KMS-11 (cell line): ENCODE measurements at regions not wholly inside any gene's neighbourhood (a gene's known extent, or its start where the extent isn't known, plus 50 kb on each side); places are given as distances from the start of the nearest gene placed in this dataset.

Source experiments
- H2AFZ ChIP-seq: fragments of 200-600 bp; sonication (generic); 2 replicates; pipeline ENCODE4 v1.6.1; 2016; ENCODE audit warnings: antibody characterized with exemption, mixed run types, low read depth
- H3K27ac ChIP-seq: fragments of 200-600 bp; sonication (generic); 2 replicates; pipeline ENCODE4 v1.6.1; 2016; ENCODE audit warnings: mild to moderate bottlenecking, mixed run types
- H3K27me3 ChIP-seq: fragments of 200-600 bp; sonication (generic); 2 replicates; pipeline ENCODE4 v1.6.1; 2017; ENCODE audit warnings: mild to moderate bottlenecking, low read depth, mixed run types, moderate library complexity; ENCODE audit not compliant: insufficient read depth
- H3K36me3 ChIP-seq: fragments of 200-600 bp; sonication (generic); 2 replicates; pipeline ENCODE4 v1.6.1; 2017; ENCODE audit warnings: mild to moderate bottlenecking, mixed run types; ENCODE audit not compliant: insufficient read depth
- H3K4me1 ChIP-seq: fragments of 200-600 bp; sonication (generic); 2 replicates; pipeline ENCODE4 v1.6.1; 2016; ENCODE audit warnings: mild to moderate bottlenecking, low read depth, mixed run types; ENCODE audit not compliant: poor library complexity, severe bottlenecking
- H3K4me2 ChIP-seq: fragments of 200-600 bp; sonication (generic); 2 replicates; pipeline ENCODE4 v1.7.0; 2016; ENCODE audit warnings: mild to moderate bottlenecking, mixed run types
- H3K4me3 ChIP-seq: fragments of 200-600 bp; sonication (generic); IDR thresholded peaks from 2 replicates; pipeline ENCODE4 v1.6.1; 2017; ENCODE audit warnings: low read depth, low read length, mixed read lengths; ENCODE audit not compliant: insufficient read depth
- H3K79me2 ChIP-seq: fragments of 200-600 bp; sonication (generic); 2 replicates; pipeline ENCODE4 v1.6.1; 2016; ENCODE audit warnings: low read depth, mixed run types; ENCODE audit not compliant: insufficient read depth
- H3K9ac ChIP-seq: fragments of 200-600 bp; sonication (generic); 2 replicates; pipeline ENCODE4 v1.6.1; 2016; ENCODE audit warnings: mild to moderate bottlenecking, mixed run types
- H4K20me1 ChIP-seq: fragments of 200-600 bp; sonication (generic); 2 replicates; pipeline ENCODE4 v1.6.1; 2016; ENCODE audit warnings: mild to moderate bottlenecking, mixed run types; ENCODE audit not compliant: insufficient read depth
- TF ChIP-seq, protein P1 (sequence below): fragments of 200-600 bp; sonication (generic); conservative IDR thresholded peaks from 2 replicates; pipeline ENCODE4 v1.6.1; 2017; ENCODE audit warnings: low read depth, mild to moderate bottlenecking, antibody characterized with exemption, low read length, moderate library complexity, mixed read lengths

DNA sequence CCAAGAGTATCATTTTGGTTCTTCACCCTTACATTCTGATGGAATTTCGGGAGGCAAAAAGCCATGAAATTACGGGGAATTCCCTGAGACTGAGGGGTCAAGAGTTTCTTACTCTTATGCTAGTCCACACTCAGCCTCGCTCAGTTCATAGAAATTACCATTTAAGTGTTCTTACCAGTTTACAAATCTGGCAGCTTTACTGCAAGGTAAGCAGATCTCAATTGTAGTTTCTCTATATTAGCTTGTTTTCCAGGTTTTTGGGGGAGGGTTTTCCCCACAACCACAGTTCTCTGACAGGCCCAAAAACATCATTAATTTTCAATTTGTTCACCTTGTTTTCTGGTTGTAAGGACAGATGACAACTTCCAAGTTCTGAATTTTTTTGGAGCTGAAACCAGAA, 1028.4 kb downstream of the FAM181B start:
- Histone ChIP-seq H3K79me2 (no peaks in the 10 kb centered on the region), H3K9ac (no peak overlapping the region), H4K20me1 (no peaks in the 10 kb centered on the region), H2AFZ (no peak overlapping the region), H3K4me1 (peaks cover 3% of the 10 kb centered on the region), H3K27me3 (no peaks in the 10 kb centered on the region), H3K36me3 (no peaks in the 10 kb centered on the region), H3K4me3 (no peak overlapping the region), H3K27ac (no peak overlapping the region), H3K4me2 (no peak overlapping the region)
- TF ChIP-seq, protein P1, sequence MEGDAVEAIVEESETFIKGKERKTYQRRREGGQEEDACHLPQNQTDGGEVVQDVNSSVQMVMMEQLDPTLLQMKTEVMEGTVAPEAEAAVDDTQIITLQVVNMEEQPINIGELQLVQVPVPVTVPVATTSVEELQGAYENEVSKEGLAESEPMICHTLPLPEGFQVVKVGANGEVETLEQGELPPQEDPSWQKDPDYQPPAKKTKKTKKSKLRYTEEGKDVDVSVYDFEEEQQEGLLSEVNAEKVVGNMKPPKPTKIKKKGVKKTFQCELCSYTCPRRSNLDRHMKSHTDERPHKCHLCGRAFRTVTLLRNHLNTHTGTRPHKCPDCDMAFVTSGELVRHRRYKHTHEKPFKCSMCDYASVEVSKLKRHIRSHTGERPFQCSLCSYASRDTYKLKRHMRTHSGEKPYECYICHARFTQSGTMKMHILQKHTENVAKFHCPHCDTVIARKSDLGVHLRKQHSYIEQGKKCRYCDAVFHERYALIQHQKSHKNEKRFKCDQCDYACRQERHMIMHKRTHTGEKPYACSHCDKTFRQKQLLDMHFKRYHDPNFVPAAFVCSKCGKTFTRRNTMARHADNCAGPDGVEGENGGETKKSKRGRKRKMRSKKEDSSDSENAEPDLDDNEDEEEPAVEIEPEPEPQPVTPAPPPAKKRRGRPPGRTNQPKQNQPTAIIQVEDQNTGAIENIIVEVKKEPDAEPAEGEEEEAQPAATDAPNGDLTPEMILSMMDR = no peak

DNA sequence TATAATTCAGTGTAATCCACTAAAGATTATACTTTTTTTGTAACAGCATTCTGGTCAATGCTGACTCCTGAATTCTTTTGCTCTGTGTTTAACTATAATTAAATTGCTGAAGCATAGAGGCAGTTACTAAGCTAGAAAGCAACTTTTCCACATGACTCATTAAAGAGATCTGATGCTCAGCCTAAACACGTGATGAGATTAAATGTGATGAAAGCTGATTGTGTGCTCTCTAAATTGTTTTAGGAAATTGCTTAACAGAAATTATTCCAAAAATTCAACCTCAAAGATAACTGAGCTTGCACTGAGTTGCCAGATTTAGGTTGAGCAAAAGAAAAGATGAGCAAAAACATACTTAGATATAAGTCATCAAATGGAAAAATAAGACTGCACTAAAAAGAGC, 1033.6 kb downstream of the FAM181B start:
- H3K4me3 ChIP-seq = no peak overlapping the region
- H3K9ac ChIP-seq = no peak overlapping the region
- peaks cover under 1% of the 10 kb centered on the region for H3K4me1 ChIP-seq
- TF ChIP-seq, protein P1 = no peak
- H2AFZ ChIP-seq = no peak overlapping the region
- H3K4me2 ChIP-seq = no peak overlapping the region
- H3K27ac ChIP-seq = no peak overlapping the region
- no peaks in the 10 kb centered on the region for H3K27me3 ChIP-seq
- H3K36me3 ChIP-seq = no peaks in the 10 kb centered on the region; the same call in 1 of the 2 replicates
- no peaks in the 10 kb centered on the region for H3K79me2 ChIP-seq
- H4K20me1 ChIP-seq = no peaks in the 10 kb centered on the region

DNA sequence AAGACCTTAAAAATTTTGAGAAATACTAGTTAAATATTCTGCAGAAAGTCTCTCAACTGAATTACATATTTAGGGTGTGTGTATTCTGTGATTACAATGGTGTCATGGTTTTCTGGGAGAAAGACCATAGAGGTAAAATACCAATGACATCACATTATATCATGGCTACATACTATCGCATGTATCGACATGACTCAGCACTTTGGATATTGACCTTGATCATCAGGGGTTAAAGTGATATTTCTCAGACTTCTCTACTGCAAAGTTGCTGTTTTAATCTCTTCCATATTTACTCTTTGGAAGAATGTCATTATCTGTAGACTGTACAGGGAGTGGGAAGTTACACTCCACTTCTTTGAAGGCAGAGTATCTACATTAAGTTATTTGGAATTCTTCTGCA, 1046.6 kb downstream of the FAM181B start:
- Histone ChIP-seq H3K4me3 (no peak overlapping the region), H3K4me2 (no peak overlapping the region), H3K27ac (no peak overlapping the region), H3K4me1 (no peaks in the 10 kb centered on the region), H3K36me3 (no peaks in the 10 kb centered on the region), H3K27me3 (no peaks in the 10 kb centered on the region), H3K79me2 (no peaks in the 10 kb centered on the region), H4K20me1 (no peaks in the 10 kb centered on the region), H2AFZ (no peak overlapping the region), H3K9ac (no peak overlapping the region)
- TF ChIP-seq, protein P1 = no peak

DNA sequence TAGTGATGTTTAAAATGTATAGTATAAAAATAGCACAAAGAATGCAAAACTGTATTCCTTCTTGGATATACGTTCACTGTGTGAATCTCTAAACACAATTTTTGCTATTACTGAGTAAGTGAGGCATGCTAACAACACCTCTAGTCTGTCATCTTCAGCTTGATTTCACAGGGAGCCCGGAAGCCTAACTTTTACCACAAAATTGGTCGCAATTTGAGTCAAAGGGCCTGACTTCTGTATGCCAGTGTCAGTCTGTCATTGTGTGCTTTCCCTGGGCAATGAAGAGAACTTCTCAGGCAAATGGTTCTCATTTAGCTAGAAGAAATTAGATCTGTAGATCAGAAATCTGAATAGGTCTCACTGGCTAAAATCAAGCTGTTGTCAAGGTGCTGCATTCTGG, 1059.5 kb downstream of the FAM181B start:
- peaks cover 21% of the 10 kb centered on the region for H3K4me1 ChIP-seq
- TF ChIP-seq, protein P1 = no peak
- H3K27me3 ChIP-seq = no peaks in the 10 kb centered on the region
- H3K4me2 ChIP-seq = no peak overlapping the region
- H3K79me2 ChIP-seq = no peaks in the 10 kb centered on the region
- no peak overlapping the region for H3K27ac ChIP-seq
- no peaks in the 10 kb centered on the region for H3K36me3 ChIP-seq
- no peak overlapping the region for H3K4me3 ChIP-seq
- H3K9ac ChIP-seq = no peak overlapping the region
- no peaks in the 10 kb centered on the region for H4K20me1 ChIP-seq
- no peak overlapping the region for H2AFZ ChIP-seq
